HepG2 (cell line): ENCODE measurements at regions not wholly inside any gene's neighbourhood (a gene's known extent, or its start where the extent isn't known, plus 50 kb on each side); places are given as distances from the start of the nearest gene placed in this dataset.

ENCODE experiments used
- ATAC-seq: fragments of 200-7000 bp; cut with Tn5 transposase; 3 replicates; pipeline ENCODE4 v1.9.1; 2020; ENCODE audit warnings: mild to moderate bottlenecking, moderate library complexity
- BruUV-seq: library from RNA; stranded (reverse); fragments of 400-500 nt; replicated peaks from 2 replicates; lab custom pipeline; 2021; lab: Mats Ljungman, UMichigan
- CTCF ChIA-PET: fragments of 300-600 bp; formaldehyde crosslinking; extraction: SDS; loops from one replicate; lab custom pipeline; 2021; ENCODE audit warnings: low total read pairs, inconsistent platforms, low intra/inter-chr PET ratio; lab: Yijun Ruan, JAX
- POLR2A ChIA-PET: fragments of 350-600 bp; sonication (Branson Sonifier 250); formaldehyde crosslinking; loops from one replicate; lab custom pipeline; 2020; ENCODE audit warnings: antibody characterized with exemption, inconsistent platforms; lab: Yijun Ruan, JAX
- DNase-seq: peaks from one replicate; pipeline ENCODE4 v3.0.0-alpha.2; 2015; ENCODE audit warnings: low spot score
- FAIRE-seq: peaks from 3 replicates; lab custom pipeline; 2011; peaks lifted over from hg19 to GRCh38; lab: Jason Lieb, UNC
- H2AFZ ChIP-seq: one replicate; pipeline ENCODE4 v1.6.1; 2011; ENCODE audit warnings: low read length, inconsistent platforms
- H3K27ac ChIP-seq: fragments of 300-600 bp; 3 replicates; pipeline ENCODE4 v1.8.0; 2011; ENCODE audit warnings: mixed run types, mild to moderate bottlenecking, mixed read lengths, low read length, inconsistent platforms; ENCODE audit not compliant: insufficient read depth; ENCODE audit errors: extremely low read length
- H3K27me3 ChIP-seq, 2 experiments: fragments of 200-600 bp in 1 of 2; 2 replicates in 1 of 2; 3 replicates in 1 of 2; pipeline versions ENCODE4 v1.6.0 to v1.8.0; 2011; ENCODE audit warnings: low read length in 2 of 2, mild to moderate bottlenecking in 2 of 2, moderate library complexity in 2 of 2, inconsistent platforms in 1 of 2; ENCODE audit not compliant: insufficient read depth in 2 of 2, control insufficient read depth in 1 of 2
- H3K36me3 ChIP-seq, 2 experiments: fragments of 200-600 bp in 1 of 2; replicated peaks in 1 of 2; 2 replicates in 1 of 2; 3 replicates in 1 of 2; pipeline versions ENCODE4 v1.5.1 to v1.8.0; 2011; ENCODE audit warnings: low read length in 2 of 2, inconsistent platforms in 1 of 2; ENCODE audit not compliant: insufficient read depth in 2 of 2, control insufficient read depth in 1 of 2
- H3K4me1 ChIP-seq: 2 replicates; pipeline ENCODE4 v1.5.1; 2012; ENCODE audit warnings: low read length, inconsistent platforms; ENCODE audit not compliant: insufficient read depth
- H3K4me2 ChIP-seq: 2 replicates; pipeline ENCODE4 v1.6.0; 2011; ENCODE audit warnings: low read depth, low read length, inconsistent platforms
- H3K4me3 ChIP-seq, 3 experiments: fragments of 200-600 bp in 1 of 3; sonication (generic), shearing (Covaris generic) in 1 of 3; replicated peaks in 1 of 3; 2 replicates each; pipeline ENCODE4 v1.5.1; 2011 to 2016; ENCODE audit warnings: low read length in 3 of 3, inconsistent platforms in 2 of 3, low read depth in 2 of 3, mild to moderate bottlenecking in 2 of 3, control low read depth in 1 of 3, mixed read lengths in 1 of 3; ENCODE audit not compliant: insufficient read depth in 1 of 3
- H3K79me2 ChIP-seq: one replicate; pipeline ENCODE4 v1.6.1; 2011; ENCODE audit warnings: low read length, inconsistent platforms; ENCODE audit not compliant: insufficient read depth
- H3K9ac ChIP-seq: 2 replicates; pipeline ENCODE4 v1.6.0; 2011; ENCODE audit warnings: mild to moderate bottlenecking, low read depth, low read length, inconsistent platforms; ENCODE audit not compliant: insufficient read depth
- H3K9me3 ChIP-seq: 2 replicates; pipeline ENCODE4 v1.5.1; 2012; ENCODE audit warnings: mild to moderate bottlenecking, low read length
- H4K20me1 ChIP-seq: 2 replicates; pipeline ENCODE4 v1.6.0; 2011; ENCODE audit warnings: inconsistent platforms, mild to moderate bottlenecking, low read length, moderate library complexity; ENCODE audit not compliant: insufficient read depth
- ADNP ChIP-seq: sonication (generic); formaldehyde crosslinking; IDR thresholded peaks from 2 replicates; pipeline ENCODE4 v1.4.0; 2020; ENCODE audit warnings: missing genetic modification reagents
- FOXA1 ChIP-seq, 2 experiments: fragments of 450-650 bp in 1 of 2; sonication (generic) in 1 of 2; formaldehyde crosslinking in 1 of 2; IDR thresholded peaks; 2 replicates each; pipeline versions ENCODE4 v1.4.0 to v1.6.1; 2016 to 2020; ENCODE audit warnings: missing genetic modification reagents in 1 of 2
- MIXL1 ChIP-seq: IDR thresholded peaks from 2 replicates; pipeline ENCODE4 v1.6.1; 2016
- PTBP1 ChIP-seq: fragments of 200-400 bp; formaldehyde crosslinking; IDR thresholded peaks from 2 replicates; pipeline ENCODE4 v1.6.1; 2018; ENCODE audit warnings: low read length, low read depth; ENCODE audit not compliant: poor library complexity, severe bottlenecking
- RCOR2 ChIP-seq: IDR thresholded peaks from 2 replicates; pipeline ENCODE4 v1.6.1; 2016; ENCODE audit warnings: missing biosample characterization, missing genetic modification reagents
- SOX13 ChIP-seq, 3 experiments: fragments of 450-650 bp in 1 of 3; sonication (generic) in 1 of 3; formaldehyde crosslinking in 1 of 3; IDR thresholded peaks in 2 of 3; conservative IDR thresholded peaks in 1 of 3; 2 replicates each; pipeline versions ENCODE4 v1.5.0 to v1.6.1; 2016 to 2020; ENCODE audit warnings: antibody characterized with exemption in 1 of 3, mild to moderate bottlenecking in 1 of 3, missing compliant biosample characterization in 1 of 3, missing genetic modification reagents in 1 of 3, moderate library complexity in 1 of 3
- TBX3 ChIP-seq: fragments of 450-650 bp; IDR thresholded peaks from 2 replicates; pipeline ENCODE4 v1.6.1; 2017; ENCODE audit warnings: antibody characterized with exemption, mild to moderate bottlenecking, inconsistent platforms, borderline replicate concordance
- THYN1 ChIP-seq: sonication (generic); formaldehyde crosslinking; IDR thresholded peaks from 2 replicates; pipeline ENCODE4 v1.8.1; 2023; ENCODE audit warnings: low read depth, mild to moderate bottlenecking, moderate library complexity, missing genetic modification reagents, borderline replicate concordance
- ZNF460 ChIP-seq: sonication (generic); formaldehyde crosslinking; IDR thresholded peaks from 2 replicates; pipeline ENCODE4 v1.5.1; 2020; ENCODE audit warnings: missing genetic modification reagents, mild to moderate bottlenecking, borderline replicate concordance
- ZNF501 ChIP-seq: sonication (generic); formaldehyde crosslinking; IDR thresholded peaks from 2 replicates; pipeline ENCODE4 v1.5.1; 2020; ENCODE audit warnings: mild to moderate bottlenecking, moderate library complexity, missing genetic modification reagents
- WGBS: methylation state at CpG from one replicate; pipeline ENCODE4 v1.1.6; 2017; ENCODE audit warnings: low lambda C conversion rate; 5-methylcytosine and 5-hydroxymethylcytosine counted together
- in situ Hi-C: cut with HindIII; loops from 2 replicates; pipeline ENCODE4 v1.10.0; 2017; ENCODE audit warnings: low pct_unique_long_range_greater_than_20kb; ENCODE audit not compliant: extremely low pct_ligation_motif_present
- intact Hi-C: fragments of 100-400 bp; cut with micrococcal nuclease; formaldehyde crosslinking; loops from one replicate; pipeline ENCODE4 v1.10.0; 2022; ENCODE audit not compliant: unreplicated experiment
- TF ChIP-seq, protein P1 (sequence below): sonication (generic); formaldehyde crosslinking; IDR thresholded peaks from 2 replicates; pipeline ENCODE4 v1.4.0; 2020; ENCODE audit warnings: missing genetic modification reagents

DNA sequence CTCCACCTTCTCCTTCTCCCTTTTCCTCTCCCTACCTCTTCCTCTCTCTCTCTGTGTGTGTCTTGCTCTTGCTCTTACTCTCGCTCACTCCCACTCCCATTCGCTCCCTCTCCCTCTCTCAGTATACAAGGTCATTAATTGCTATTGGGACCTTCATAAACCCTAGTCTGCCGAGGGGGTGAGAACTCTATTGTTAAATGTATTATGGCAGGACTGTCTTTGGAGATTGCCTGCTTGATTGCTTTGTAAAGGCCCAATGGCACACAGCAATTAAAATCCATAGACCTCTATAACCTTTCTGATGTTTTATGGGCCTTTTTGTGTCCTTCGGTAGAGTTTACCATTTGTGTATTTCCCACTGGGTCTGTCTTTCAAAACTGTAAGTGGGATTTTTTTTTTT is 465.9 kb downstream of the ANXA1 start:
- intact Hi-C loops, result no loop called here
- Histone ChIP-seq H3K9me3 (no peaks in the 10 kb centered on the region), H3K9ac (no peak overlapping the region), H2AFZ (no peak overlapping the region), H3K4me3 (no peak overlapping the region), H3K4me2 (no peak overlapping the region), H3K27me3 (no peaks in the 10 kb centered on the region), H3K36me3 (no peaks in the 10 kb centered on the region), H4K20me1 (no peaks in the 10 kb centered on the region), H3K79me2 (no peaks in the 10 kb centered on the region), H3K4me1 (no peaks in the 10 kb centered on the region), H3K27ac (no peak overlapping the region)
- BruUV-seq, result no TSS peak
- no peak for ATAC-seq
- POLR2A ChIA-PET, result no interaction called here
- CTCF ChIA-PET, result no interaction called here
- no peak for DNase-seq
- WGBS, result 8% methylated on average over 4 of the region's 4 CpGs
- in situ Hi-C loops, result no loop called here
- FAIRE-seq, result no peak
- no peak for TF ChIP-seq SOX13 (IDR thresholded peaks at IDR 0.05)
- TF ChIP-seq SOX13 (CRISPR knock-in tag; conservative IDR thresholded peaks at IDR 0.05 in 1 of 2, IDR thresholded peaks at IDR 0.05 in 1 of 2), result no peak
- TF ChIP-seq, protein P1, sequence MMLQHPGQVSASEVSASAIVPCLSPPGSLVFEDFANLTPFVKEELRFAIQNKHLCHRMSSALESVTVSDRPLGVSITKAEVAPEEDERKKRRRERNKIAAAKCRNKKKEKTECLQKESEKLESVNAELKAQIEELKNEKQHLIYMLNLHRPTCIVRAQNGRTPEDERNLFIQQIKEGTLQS (CRISPR knock-in tag), result no peak
- no peak for TF ChIP-seq ZNF460 (CRISPR knock-in tag)
- no peak for TF ChIP-seq TBX3
- no peak for TF ChIP-seq FOXA1 (IDR thresholded peaks at IDR 0.05)
- no peak for TF ChIP-seq FOXA1 (CRISPR knock-in tag; IDR thresholded peaks at IDR 0.05)
- TF ChIP-seq ZNF501, result no peak
- no peak for TF ChIP-seq ADNP (CRISPR knock-in tag)
- no peak for TF ChIP-seq RCOR2 (CRISPR knock-in tag)
- no peak for TF ChIP-seq PTBP1
- no peak for TF ChIP-seq MIXL1 (CRISPR knock-in tag)
- no peak for TF ChIP-seq THYN1 (CRISPR knock-in tag)
